AML-193 (cell line): ENCODE measurements at regions not wholly inside any gene's neighbourhood (a gene's known extent, or its start where the extent isn't known, plus 50 kb on each side); places are given as distances from the start of the nearest gene placed in this dataset.
"Not testable (repeated sequence)": the region's sequence is repeated elsewhere in the genome, so short reads cannot be mapped to it uniquely, and the experiment has no call there.

Source experiments
- DNase-seq, 2 experiments: peaks; one replicate each; lab custom pipeline; 2025; lab: John Stamatoyannopoulos, UW

GRCh38 chr22:44575381-44576268 lies 77.6 kb upstream of the RTL6 start:
- no peak for DNase-seq

- DNase-seq: no peak
Measured at GRCh38 chr22:44574640-44575380, 76.8 kb upstream of the RTL6 start.

- DNase-seq: no peak
Measured at GRCh38 chr22:44574057-44574639, 76.1 kb upstream of the RTL6 start.

DNA sequence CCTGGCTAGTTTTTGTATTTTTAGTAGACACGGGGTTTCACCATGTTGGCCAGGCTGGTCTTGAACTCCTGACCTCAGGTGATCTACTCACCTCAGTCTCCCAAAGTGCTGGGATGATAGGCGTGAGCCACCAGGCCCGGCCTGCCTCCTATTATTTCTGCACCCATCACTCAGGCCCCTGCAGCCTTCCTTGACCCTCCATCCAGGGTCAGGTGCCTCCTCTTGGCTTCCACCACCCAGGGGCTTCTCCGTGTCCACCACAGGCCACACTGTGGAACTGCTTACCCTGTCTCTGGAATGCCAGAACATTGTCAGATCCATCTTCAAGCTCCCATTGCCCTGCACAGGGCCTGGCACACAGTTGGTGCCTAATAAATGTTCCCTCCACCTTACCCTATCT lies 75.4 kb upstream of the RTL6 start:
- no peak for DNase-seq

DNA sequence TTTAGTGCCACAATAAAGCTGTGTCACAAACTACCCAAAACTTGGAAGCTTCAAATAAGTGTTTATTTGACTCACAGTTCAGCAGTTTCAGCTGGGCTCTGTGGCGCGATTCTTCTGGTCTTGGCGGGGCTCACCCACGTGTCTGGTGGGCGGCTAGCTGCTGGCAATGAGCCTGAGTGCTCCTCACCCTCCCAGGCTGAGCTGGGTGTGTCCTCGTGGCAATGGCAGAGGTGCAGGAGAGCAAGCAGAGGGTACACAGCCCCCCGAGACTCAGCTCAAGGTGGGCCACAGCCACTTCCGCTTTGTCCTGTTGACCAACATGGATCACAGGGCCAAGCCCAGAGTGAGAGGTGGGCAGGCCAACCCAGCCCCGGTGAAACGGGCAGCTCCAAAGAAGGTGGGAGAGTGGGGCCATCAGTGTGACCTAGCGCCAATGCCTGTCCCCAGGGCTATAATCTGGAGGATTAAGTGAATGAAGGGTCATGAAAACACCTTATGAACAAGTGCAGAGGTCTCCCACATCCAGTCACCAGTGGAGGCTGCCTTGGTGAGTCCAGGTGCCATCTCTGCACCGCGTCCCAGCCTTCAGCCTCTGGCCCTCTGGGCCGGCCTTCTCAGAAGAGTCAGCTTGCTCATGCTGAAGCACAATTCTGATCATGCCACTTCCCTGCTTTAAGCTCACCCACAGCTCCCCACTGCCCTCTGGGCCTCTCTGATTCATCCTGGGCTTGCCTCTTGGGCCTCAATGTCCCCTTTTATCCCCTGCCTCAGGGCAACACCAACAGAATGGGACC lies 74.6 kb upstream of the RTL6 start:
- DNase-seq: no peak

- no peak for DNase-seq
Measured at GRCh38 chr22:44571566-44572413, 73.8 kb upstream of the RTL6 start.

- no peak for DNase-seq
Measured at GRCh38 chr22:44570476-44571445, 72.7 kb upstream of the RTL6 start.

DNA sequence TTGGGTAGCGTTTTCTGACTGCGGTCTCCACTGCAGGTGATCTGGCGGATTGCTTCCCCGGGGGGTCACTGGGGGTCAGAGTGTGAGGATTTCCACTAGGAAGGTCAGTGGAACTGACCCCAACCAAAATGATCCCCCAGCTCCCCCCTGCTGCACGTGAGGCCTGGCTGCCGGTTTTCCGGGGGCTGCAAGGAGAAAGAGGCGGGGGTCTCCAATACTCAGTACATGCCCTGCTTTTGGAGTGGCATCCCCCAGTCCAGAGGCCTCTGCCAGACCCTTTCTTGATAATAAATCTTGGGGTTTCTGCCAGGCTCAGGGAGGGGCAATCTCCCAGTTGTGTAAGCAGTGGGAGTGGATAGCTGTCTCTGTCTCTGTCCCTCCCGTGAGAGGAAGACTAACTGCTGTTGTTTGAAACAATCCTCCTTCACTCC lies 71.5 kb upstream of the RTL6 start:
- no peak for DNase-seq

DNA sequence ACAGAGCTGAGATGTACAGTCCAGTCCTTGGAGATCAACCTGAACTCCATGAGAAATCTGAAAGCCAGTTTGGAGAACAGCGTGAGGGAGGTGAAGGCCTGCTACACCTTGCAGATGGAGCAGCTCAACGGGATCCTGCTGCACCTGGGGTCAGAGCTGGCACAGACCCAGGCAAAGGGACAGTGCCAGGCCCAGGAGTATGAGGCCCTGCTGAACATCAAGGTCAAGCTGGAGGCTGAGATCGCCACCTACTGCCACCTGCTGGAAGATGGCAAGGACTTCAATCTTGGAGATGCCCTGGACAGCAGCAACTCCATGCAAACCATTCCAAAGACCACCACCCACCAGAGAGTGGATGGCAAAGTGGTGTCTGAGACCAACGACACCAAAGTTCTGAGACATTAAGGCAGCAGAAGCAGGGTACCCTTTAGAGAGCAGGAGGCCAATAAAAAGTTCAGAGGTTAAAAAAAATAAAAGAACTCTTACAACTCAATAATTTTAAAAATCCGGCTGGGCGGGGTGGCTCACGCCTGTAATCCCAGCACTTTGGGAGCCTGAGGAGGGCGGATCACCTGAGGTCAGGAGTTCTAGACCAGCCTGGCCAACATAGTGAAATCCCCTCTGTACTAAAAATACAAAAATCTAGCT lies 69.9 kb upstream of the RTL6 start:
- DNase-seq: peak; percentile 15 to 28

- DNase-seq: not testable (repeated sequence)
Measured at GRCh38 chr22:44567378-44567841, 69.4 kb upstream of the RTL6 start.

DNA sequence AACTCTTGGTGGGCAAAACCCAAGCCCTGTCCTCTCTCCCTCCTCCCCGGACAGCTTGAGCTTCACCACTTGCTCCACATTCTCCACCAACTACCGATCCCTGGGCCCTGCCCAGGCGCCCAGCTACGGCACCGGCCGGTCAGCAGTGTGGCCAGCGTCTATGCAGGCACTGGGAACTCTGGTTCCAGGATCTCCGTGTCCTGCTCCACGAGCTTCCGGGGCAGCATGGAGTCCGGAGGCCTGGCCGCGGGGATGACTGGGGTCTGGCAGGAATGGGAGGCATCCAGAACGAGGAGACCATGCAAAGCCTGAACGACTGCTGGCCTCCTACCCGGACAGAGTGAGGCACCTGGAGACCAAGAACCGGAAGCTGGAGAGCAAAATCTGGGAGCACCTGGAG lies 68.9 kb upstream of the RTL6 start:
- DNase-seq: no peak

GRCh38 chr22:44562651-44563050 lies 64.6 kb upstream of the RTL6 start:
- not testable (repeated sequence) for DNase-seq

GRCh38 chr22:44561139-44561840 lies 63.3 kb upstream of the RTL6 start:
- no peak for DNase-seq

DNA sequence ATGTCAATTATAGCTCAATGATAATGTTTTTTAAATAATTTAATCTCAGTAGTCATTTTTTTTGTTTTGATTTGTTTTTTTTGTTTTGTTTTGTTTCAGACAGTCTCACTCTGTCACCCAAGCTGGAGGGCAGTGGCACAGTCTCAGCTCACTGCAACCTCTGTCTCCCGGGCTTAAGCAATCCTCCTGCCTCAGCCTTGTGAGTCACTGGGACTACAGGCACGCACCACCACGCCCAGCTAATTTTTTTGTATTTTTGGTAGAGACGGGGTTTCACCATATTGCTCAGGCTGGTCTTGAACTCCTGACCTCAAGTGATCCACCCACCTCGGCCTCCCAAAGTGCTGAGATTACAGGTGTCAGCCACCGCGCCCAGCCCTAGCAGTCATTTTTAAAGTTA lies 60.6 kb upstream of the RTL6 start:
- DNase-seq: not testable (repeated sequence)

DNA sequence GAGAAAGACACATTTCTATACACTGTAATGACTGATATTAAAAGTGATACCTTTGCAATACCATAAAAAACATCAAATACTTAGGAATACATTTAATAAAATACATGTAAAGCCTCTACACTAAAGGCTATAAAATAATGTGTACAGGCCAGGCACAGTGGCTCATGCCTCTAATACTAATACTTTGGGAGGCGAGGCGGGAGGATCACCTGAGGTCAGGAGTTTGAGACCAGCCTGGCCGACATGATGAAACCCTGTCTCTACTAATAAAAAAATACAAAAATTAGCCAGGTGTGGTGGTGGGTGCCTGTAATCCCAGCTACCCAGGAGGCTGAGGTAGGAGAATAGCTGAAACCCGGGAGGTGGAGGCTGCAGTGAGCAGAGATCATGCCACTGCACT lies 59.8 kb upstream of the RTL6 start:
- not testable (repeated sequence) for DNase-seq

DNA sequence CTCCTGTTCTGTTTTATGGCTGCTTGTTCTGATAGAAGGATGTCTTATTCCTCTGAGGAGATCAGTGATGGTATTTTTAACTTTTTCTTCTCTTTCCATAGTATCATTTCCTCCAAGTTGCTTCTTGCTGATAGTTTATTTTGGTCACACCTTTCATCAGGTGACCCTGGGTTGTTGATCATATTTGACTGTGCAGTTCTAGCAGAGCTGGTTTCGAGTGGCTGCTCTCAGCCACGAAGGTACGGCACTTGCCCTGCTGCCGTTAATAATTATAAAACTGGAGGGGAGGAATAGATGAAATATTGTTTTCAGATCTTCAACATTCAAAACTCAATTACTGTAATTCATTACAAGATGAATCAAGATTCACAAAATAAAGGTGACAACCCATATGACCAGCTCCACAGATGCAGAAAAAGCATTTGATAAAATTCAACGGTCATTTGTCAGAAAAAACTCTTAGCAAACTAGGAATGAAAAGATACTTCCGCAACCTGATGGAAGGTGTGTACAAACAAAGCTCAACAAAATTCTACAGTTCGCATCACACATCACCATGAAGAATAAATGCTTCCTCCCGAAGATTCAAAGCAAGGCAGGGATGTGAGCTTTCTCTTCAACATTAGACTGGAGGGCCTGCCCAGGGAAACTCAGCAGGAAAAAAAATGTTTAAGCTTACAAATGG lies 59.2 kb upstream of the RTL6 start:
- DNase-seq: no peak

DNA sequence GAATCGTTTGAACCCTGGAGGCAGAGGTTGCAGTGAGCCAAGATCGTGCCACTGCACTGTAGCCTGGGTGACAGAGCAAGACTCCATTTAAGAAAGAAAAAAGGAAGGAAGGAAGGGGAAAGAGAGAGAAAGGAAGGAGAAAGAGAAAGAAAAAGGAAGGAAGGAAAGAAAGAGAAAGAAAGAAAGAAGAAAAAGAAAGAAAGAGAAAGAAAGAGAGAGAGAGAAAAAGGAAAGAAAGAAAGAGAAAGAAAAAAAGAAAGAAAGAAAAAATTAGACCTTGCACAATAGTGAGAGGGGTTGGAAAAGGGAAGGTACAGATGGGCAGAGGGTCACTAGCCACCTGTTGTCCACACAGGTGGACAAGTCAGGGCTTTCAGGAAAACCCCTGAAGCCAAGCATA lies 57.6 kb upstream of the RTL6 start:
- no peak for DNase-seq

DNA sequence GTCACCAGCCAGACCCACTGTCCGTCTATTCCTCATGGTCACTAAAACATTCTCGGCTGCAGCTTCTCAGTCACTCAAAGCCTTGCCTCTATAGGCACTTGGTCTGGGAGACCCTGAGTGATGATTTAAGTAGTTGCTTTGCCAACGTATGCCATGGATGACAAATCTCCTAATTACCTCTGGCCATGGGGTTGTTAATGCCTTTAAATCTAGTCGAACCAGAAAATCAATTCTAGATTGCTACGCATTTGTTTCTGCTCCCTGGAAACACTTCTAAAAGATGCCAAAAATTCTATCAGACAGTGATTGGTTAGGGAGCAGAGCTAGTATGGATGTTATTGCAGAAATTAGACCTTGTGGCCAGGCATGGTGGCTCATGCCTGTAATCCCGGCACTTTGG lies 57.0 kb upstream of the RTL6 start:
- no peak for DNase-seq
